ENCODE measurements at regions not wholly inside any gene's neighbourhood (a gene's known extent, or its start where the extent isn't known, plus 50 kb on each side); places are given as distances from the start of the nearest gene placed in this dataset.

DNA sequence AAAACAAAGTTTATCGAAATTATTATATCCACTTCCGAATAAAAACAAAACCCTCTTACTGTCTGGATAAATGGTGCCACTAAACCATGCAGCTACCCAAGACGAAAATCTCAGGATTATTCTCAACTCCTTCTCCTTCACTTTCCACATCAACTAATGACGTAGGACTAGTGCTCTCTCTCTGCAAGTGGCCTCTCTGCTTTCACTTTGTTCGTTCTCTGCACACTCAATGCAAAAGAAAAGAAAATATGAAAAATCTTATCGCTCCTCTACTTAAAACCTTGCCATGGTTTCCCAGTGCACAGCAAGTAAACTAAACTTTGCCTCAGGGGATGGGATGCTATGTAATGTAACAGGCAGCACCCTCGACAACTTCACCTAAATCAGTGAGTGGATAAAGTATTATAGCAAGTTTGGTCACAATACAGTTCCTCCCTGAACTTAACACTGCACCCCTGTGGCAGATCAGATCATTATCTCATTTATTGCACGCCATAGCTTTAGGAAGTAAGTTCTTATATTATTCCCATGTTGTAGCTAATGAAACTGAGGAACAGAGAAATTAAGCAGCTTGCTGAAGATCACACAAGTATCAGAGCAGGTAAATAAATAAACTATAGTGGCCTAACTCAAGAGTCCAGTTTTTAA lies 262.7 kb upstream of the GADL1 start:
- TF ChIP-seq, protein P1, sequence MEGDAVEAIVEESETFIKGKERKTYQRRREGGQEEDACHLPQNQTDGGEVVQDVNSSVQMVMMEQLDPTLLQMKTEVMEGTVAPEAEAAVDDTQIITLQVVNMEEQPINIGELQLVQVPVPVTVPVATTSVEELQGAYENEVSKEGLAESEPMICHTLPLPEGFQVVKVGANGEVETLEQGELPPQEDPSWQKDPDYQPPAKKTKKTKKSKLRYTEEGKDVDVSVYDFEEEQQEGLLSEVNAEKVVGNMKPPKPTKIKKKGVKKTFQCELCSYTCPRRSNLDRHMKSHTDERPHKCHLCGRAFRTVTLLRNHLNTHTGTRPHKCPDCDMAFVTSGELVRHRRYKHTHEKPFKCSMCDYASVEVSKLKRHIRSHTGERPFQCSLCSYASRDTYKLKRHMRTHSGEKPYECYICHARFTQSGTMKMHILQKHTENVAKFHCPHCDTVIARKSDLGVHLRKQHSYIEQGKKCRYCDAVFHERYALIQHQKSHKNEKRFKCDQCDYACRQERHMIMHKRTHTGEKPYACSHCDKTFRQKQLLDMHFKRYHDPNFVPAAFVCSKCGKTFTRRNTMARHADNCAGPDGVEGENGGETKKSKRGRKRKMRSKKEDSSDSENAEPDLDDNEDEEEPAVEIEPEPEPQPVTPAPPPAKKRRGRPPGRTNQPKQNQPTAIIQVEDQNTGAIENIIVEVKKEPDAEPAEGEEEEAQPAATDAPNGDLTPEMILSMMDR (IDR thresholded peaks at IDR 0.05; ENCODE audit: low read depth, low read length): no peak
- H3K4me3 ChIP-seq (replicated peaks in 1 of 2; ENCODE audit: low read depth in 2 of 2, low read length in 2 of 2): no peak overlapping the region
- DNase-seq (ENCODE audit: low read depth in 2 of 2): no peak

DNA sequence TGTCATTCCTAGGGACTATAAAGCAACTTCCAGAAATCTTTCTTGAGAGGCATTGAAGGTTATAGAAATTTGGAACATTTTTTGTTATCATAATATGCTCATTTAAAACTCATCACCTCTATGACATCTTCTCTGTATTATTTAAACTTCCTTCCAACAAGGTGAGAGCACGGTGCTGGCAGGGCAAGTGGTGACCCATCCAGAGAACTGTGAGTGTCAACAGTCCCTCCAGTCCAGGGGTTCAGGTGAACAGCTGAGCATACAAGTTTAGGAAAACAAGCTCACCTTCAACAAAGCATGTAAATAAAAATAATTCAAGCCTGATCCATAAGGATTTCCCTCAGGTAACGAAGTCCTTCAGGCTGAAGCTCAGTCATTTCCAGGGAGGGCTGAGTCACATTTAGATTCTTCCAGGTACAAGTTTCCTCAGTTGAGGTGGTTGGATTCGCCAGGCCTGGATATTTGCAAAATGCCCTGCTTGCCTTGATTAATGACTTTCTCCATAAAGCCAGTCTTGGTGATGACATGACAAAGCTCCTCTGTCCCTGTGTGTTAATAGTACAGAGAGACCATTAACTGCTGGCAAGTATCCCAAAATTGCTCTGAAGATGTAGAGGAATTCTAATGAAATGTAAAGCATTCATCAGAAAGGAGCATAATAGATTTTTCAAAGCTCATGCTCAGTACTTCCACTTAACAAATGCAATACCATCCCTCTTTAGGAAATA lies 263.6 kb upstream of the GADL1 start:
- TF ChIP-seq, protein P1 (IDR thresholded peaks at IDR 0.05; ENCODE audit: low read depth, low read length): no peak
- H3K4me3 ChIP-seq (replicated peaks in 1 of 2; ENCODE audit: low read depth in 2 of 2, low read length in 2 of 2): no peak overlapping the region

DNA sequence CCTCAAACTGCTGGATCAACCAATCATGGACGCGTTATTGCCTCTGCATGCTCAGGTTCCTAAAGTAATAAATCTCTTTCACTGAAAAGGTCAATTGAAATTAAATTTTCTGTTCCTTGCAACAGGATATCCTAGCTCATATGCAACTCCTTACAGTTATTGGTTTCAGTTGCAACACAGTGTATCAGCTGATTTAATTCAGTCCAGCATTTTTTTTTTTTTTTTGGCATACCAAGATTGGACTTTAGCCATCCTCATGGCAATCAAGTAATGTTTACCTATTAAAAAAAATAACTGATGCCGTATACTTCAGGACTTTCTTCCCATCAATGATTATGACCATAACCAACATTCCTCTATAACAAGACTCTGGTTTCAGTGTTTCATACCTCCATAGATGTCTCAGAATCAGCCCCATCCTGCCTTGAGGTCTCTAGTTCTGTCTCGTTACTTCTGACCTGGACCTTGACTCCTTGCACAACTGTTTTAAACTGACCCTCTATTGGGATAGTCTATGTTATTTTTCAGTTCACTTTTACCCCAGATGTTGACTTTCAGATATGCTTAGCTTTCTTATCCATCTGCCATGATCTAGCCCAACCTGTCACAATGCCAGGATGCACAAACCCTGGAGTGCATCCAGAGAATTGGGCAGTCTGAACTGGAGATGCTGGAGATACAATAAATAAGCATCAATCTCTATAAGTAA lies 265.0 kb upstream of the GADL1 start:
- no peak overlapping the region for H3K4me3 ChIP-seq (replicated peaks in 1 of 2; ENCODE audit: low read depth in 2 of 2, low read length in 2 of 2)
- TF ChIP-seq, protein P1 (IDR thresholded peaks at IDR 0.05; ENCODE audit: low read depth, low read length): no peak
- DNase-seq (ENCODE audit: low read depth in 2 of 2): peak in 1 of 2 donors; percentile 27

More for the DNA sequence above, 263.6 kb upstream of the GADL1 start:
- DNase-seq (ENCODE audit: low read depth in 2 of 2): peak in 1 of 2 donors; percentile 32

DNA sequence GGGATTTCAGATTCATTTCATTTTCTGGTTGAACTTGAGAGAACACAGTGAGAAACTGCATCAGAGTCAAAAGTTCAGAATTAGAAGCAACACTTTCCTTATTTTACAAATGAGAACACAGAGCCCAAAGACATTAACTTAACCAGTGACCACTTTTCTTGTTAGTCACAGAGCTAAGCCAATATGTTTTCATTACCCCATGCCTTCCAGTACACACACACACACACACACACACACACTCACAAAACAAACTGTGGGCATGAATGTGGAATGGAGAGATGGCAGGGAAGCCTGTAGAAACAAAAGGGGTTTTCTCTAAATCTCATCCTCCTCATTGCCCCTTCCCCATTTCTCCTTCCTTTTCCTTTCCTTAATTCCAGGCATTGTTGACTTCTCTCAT lies 267.4 kb upstream of the GADL1 start:
- DNase-seq (ENCODE audit: low read depth in 2 of 2): peak in 1 of 2 donors; percentile 24
- H3K4me3 ChIP-seq (replicated peaks in 1 of 2; ENCODE audit: low read depth in 2 of 2, low read length in 2 of 2): no peak overlapping the region
- TF ChIP-seq, protein P1 (IDR thresholded peaks at IDR 0.05; ENCODE audit: low read depth, low read length): no peak

DNA sequence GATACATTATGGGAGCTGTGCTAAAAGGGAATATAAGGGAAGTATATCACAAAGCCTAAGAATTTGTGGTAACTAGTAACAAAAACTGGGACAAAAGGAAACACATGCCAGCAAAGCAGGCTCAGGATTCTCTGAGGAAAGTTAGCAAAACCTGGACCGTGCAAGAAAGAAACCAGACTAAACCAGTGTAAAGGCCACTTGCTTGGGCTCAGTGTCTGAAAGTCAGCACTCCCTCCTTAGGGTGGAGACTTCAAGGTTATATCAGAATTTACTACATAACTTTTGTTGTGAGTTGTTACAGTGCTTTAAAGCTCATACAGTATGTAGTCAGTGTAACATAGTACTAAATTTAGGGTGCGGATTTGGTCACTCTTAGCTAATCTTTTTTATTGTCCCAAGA lies 269.9 kb upstream of the GADL1 start:
- TF ChIP-seq, protein P1 (IDR thresholded peaks at IDR 0.05; ENCODE audit: low read depth, low read length): no peak
- DNase-seq (ENCODE audit: low read depth in 2 of 2): no peak
- H3K4me3 ChIP-seq (replicated peaks in 1 of 2; ENCODE audit: low read depth in 2 of 2, low read length in 2 of 2): no peak overlapping the region

DNA sequence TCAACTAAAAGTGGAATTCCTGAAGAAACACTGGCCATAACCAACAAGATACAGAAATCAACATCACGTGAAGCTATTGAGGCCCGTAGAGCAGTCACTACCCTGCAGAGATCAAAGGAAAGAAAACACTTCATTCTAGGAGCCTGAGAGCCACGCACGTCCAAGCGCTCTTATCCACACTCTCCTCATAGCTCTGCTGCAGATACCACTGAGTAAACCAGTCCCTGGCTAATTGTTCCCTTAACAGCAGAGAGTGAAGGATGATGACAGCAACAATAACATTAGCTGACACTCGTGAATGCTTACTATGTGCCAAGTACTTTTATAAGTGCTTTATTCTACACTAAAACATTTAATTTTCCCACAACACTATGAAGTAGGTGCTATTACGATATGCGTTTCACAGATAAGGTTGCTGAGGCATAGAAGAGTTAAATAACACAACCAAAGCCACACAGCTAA lies 271.0 kb upstream of the GADL1 start:
- peak; percentile 33 to 80 for DNase-seq (ENCODE audit: low read depth in 2 of 2)
- TF ChIP-seq, protein P1 (IDR thresholded peaks at IDR 0.05; ENCODE audit: low read depth, low read length): no peak
- H3K4me3 ChIP-seq (replicated peaks in 1 of 2; ENCODE audit: low read depth in 2 of 2, low read length in 2 of 2): no peak overlapping the region

Data from cardiac fibroblast (primary cell).